Mucosa of stomach (tissue), 1 donor: ENCODE measurements at regions not wholly inside any gene's neighbourhood (a gene's known extent, or its start where the extent isn't known, plus 50 kb on each side); places are given as distances from the start of the nearest gene placed in this dataset.

Source experiments
- H3K27me3 ChIP-seq: one replicate; pipeline ENCODE4 v1.7.0; 2013; ENCODE audit warnings: mild to moderate bottlenecking, low read length; ENCODE audit not compliant: control insufficient read depth, insufficient read depth
- H3K36me3 ChIP-seq: one replicate; pipeline ENCODE4 v1.7.0; 2013; ENCODE audit warnings: low read length; ENCODE audit not compliant: control insufficient read depth, insufficient read depth
- H3K4me1 ChIP-seq: one replicate; pipeline ENCODE4 v1.7.0; 2013; ENCODE audit warnings: mild to moderate bottlenecking, low read length; ENCODE audit not compliant: control insufficient read depth, insufficient read depth
- H3K4me3 ChIP-seq: one replicate; pipeline ENCODE4 v1.7.0; 2013; ENCODE audit warnings: low read length
- H3K9ac ChIP-seq: one replicate; pipeline ENCODE4 v1.7.0; 2013; ENCODE audit warnings: mild to moderate bottlenecking, low read length, moderate library complexity
- H3K9me3 ChIP-seq: one replicate; pipeline ENCODE4 v1.7.0; 2013; ENCODE audit warnings: mild to moderate bottlenecking, low read length, moderate library complexity; ENCODE audit not compliant: control insufficient read depth
- donor health status: Pancreatic carcinoma.

DNA sequence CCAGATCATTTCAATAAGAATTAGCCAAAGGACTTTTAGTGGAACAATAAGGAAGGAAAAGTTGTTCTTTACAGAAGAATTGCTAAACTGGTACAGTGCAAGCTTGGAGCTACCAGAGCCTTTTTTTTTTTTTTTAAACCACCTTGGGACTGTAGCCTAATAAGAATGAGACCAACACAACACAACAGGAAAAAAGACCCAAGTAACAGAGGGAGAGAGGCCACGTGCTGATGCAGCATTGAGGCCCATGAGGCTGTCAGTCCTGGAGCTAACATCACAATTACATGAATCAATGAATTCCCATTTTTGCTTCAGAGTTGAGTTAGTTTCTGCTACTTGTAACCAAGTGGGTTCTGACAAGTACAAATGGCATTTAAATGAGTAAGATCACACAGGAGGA is 149.0 kb upstream of the EEA1 start:
- no peak overlapping the region for H3K9ac ChIP-seq

DNA sequence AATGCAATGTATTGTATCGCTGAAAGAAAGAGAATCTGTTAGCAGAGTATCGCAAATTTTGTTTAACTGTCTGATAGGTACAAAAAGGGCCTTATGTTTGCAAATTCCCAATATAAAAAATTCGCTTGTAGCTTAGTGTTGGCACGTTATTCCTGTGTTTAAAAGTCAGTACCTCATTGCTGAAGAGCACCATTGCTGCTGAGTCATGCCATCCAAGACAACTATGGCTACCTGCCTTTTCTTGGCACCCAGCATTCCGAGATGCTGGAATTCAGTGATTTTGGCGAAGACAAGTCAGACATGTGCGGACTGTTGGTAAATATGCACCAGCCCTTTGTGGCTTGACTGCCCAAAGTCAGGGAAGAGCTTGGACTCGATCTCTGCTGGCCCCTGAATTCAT is 149.5 kb upstream of the EEA1 start:
- Histone ChIP-seq H3K9ac (no peak overlapping the region), H3K4me3 (no peak overlapping the region), H3K27me3 (no peaks in the 10 kb centered on the region), H3K4me1 (no peaks in the 10 kb centered on the region), H3K9me3 (no peaks in the 10 kb centered on the region), H3K36me3 (no peaks in the 10 kb centered on the region)

More for the DNA sequence above, 149.0 kb upstream of the EEA1 start:
- Histone ChIP-seq H3K36me3 (no peaks in the 10 kb centered on the region), H3K4me1 (no peaks in the 10 kb centered on the region), H3K4me3 (no peak overlapping the region), H3K27me3 (no peaks in the 10 kb centered on the region), H3K9me3 (no peaks in the 10 kb centered on the region)

DNA sequence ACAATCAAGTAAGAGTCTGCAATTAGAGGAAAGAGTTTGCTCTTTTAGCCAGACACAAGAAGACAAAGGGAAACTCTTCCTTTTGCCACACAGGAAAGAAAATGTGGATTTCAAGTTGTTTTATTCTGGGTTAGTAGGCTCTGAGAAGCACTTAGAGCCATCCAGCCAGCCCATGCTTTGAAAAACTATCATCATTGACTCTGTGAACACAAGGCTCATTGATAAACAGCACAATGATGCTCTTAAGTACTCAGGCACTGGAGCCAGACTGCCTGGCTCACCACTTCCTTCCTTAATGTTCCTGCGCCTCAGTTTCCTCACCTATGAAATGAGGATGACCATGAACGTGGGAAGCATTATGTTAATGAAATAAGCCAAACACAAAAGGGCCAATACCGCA is 150.2 kb upstream of the EEA1 start:
- H3K4me1 ChIP-seq, result no peaks in the 10 kb centered on the region
- H3K4me3 ChIP-seq, result no peak overlapping the region
- H3K9ac ChIP-seq, result no peak overlapping the region
- H3K9me3 ChIP-seq, result no peaks in the 10 kb centered on the region
- H3K27me3 ChIP-seq, result no peaks in the 10 kb centered on the region
- H3K36me3 ChIP-seq, result no peaks in the 10 kb centered on the region

DNA sequence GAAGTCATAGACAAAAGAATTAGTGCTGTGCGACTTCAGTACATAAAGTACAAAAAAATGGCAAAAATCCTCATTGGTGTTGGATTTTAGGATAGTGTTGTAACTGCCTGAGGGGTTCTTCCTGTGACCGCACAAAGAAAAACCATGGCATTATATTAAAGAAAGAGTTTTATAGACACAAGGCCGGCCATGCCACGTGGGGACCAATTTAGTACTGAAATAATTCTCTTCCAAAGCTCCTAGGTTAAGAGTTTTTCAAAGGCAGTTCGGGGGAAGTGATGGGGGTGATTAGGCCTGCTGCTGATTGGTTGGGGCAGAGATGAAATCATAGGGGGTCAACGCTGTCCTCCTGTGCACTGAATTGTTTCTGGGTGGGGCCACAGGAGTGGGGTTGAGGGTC is 150.9 kb upstream of the EEA1 start:
- Histone ChIP-seq H3K36me3 (no peaks in the 10 kb centered on the region), H3K9ac (no peak overlapping the region), H3K4me1 (no peaks in the 10 kb centered on the region), H3K4me3 (no peak overlapping the region), H3K9me3 (no peaks in the 10 kb centered on the region), H3K27me3 (no peaks in the 10 kb centered on the region)

DNA sequence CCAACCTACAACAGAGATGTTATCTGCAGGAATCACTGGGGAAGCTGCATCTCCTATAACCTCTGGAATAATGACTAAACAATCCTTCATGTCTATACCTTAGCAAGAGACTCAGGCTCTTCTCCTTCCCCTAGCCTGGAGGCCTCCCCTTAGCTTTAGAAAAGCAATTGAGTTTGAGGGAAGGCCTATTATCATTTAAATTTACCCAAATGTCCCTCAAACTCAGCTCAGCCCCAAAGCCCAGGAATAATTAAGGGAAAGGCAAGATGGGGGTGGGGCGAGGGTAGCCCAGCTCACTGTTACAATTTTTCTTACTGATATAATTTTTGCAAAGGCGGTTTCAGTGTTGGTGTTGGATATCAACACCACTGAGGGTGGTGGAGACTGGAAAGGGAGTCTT is 151.4 kb upstream of the EEA1 start:
- no peaks in the 10 kb centered on the region for H3K36me3 ChIP-seq
- no peaks in the 10 kb centered on the region for H3K4me1 ChIP-seq
- H3K9me3 ChIP-seq, result no peaks in the 10 kb centered on the region
- no peak overlapping the region for H3K4me3 ChIP-seq
- no peaks in the 10 kb centered on the region for H3K27me3 ChIP-seq
- no peak overlapping the region for H3K9ac ChIP-seq

DNA sequence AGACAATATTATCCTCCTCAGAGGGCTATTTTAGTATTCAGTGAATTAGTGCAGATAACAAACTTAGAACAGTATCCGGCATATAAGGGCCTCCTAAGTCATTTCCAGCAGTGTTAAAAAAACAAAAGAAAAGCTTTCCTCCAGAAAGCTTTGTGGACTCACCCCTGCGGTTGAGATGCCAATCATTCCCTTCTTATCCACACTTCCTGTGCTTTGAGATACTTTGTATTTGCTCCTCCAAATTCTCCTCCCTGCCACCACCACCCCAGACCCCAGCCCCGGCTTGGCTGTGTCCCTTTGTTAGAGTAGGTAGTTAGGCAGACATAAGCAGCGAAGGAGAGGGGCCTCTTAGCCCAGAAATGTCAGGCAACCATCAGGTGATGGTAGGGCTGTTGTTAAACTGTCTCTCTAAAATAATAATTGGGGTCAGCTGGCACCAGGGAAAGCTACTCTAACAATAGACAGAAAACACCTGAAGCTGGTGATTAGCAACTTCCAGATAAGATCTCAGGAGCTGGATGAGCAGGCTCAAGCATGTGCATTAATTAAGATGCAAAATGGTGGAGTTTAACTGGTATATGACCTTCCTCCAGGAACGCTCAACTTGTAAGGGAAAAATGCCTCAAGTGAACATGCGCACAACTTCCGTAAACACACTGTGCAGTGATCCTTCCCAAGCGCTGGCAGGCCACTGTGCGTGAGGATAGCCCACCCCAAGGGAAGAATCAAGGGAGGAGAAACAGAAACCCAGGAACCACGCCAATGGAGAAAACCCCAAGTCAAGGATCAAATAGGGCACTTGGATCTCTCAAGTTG is 152.1 kb upstream of the EEA1 start:
- no peaks in the 10 kb centered on the region for H3K9me3 ChIP-seq
- no peaks in the 10 kb centered on the region for H3K27me3 ChIP-seq
- no peak overlapping the region for H3K9ac ChIP-seq
- H3K4me3 ChIP-seq, result no peak overlapping the region
- no peaks in the 10 kb centered on the region for H3K4me1 ChIP-seq
- no peaks in the 10 kb centered on the region for H3K36me3 ChIP-seq

DNA sequence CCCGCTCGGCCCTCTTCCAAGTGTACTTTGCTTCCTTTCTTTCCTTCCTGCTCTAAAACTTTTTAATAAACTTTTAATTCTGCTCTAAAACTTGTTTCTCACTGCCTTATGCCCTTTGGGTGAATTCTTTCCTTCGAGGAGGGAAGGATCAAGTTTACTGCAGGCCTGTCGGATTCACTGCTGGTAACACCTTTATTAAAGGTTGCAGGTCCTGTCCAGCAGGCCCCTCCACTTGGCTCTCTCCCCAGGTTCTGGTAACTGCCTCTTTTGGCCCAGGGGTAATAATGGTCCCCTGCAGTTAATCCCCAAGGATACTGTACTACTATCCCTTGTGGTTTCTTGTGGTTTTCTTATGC is 152.7 kb upstream of the EEA1 start:
- Histone ChIP-seq H3K27me3 (no peaks in the 10 kb centered on the region), H3K4me1 (no peaks in the 10 kb centered on the region), H3K9me3 (no peaks in the 10 kb centered on the region), H3K36me3 (no peaks in the 10 kb centered on the region), H3K4me3 (no peak overlapping the region), H3K9ac (no peak overlapping the region)

DNA sequence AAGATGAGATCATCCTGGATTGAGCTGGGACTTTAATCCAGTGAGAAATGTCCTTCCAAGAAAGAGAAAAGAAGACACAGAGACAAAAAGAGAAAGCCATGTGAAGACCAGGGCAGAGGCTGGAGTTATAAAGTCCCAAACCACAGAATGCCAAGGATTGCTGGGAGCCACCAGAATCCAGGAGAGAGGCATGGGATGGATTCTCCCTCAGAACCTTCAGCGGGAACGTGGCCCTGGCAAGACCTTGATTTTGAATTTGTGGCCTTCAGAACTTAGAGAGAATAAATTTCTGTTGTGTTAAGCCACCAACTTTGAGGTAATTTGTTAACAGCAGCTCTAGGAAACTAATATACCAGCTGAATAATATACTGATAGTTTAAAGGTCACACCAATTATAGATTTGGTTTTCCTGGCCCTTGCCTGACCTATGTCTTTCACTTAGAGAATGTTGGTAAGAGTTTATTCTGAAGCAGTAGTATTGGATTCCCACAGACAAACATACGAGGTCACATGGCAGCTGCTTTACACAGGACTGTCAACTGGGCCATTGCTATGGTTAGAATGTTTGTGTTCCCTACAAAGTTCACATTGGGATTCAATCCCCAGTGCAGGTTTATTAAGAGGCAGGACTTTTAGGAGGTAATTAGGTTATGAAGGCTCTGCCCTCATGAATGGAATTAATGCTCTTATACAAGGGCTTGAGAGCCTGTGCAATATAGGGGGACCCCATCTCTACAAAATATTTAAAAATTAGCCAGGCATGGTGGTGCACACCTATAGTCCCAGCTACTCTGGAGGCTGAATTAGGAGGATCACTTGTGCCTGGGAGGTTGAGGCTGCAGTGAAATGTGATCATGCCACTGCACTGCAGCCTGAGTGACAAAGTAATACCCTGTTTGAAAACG is 156.5 kb upstream of the EEA1 start:
- Histone ChIP-seq H3K36me3 (no peaks in the 10 kb centered on the region), H3K9me3 (no peaks in the 10 kb centered on the region), H3K27me3 (no peaks in the 10 kb centered on the region), H3K4me3 (no peak overlapping the region), H3K9ac (no peak overlapping the region), H3K4me1 (peaks cover 7% of the 10 kb centered on the region)

DNA sequence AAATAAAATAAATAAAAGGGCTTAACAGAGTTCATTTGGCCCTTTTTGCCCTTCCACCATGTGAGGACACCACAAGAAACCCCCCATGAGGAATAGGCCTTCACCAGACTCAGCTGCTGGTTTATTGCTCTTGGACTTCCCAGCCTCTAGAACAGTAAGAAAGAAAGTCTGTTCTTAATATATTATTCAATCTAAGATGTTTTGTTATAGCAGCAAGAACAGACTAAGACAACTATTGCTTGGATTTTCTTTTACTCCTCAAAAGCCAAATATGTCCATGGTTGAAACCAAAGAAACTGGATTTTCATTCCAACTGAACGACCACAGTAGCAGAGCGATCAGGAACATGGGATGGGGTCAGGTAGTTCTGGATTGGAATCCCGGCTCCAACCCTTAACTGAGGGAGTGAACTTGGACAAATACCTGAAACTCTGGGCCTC is 157.2 kb upstream of the EEA1 start:
- no peaks in the 10 kb centered on the region for H3K36me3 ChIP-seq
- H3K27me3 ChIP-seq, result no peaks in the 10 kb centered on the region
- H3K4me3 ChIP-seq, result no peak overlapping the region
- H3K9me3 ChIP-seq, result no peaks in the 10 kb centered on the region
- peaks cover 7% of the 10 kb centered on the region for H3K4me1 ChIP-seq
- H3K9ac ChIP-seq, result no peak overlapping the region

DNA sequence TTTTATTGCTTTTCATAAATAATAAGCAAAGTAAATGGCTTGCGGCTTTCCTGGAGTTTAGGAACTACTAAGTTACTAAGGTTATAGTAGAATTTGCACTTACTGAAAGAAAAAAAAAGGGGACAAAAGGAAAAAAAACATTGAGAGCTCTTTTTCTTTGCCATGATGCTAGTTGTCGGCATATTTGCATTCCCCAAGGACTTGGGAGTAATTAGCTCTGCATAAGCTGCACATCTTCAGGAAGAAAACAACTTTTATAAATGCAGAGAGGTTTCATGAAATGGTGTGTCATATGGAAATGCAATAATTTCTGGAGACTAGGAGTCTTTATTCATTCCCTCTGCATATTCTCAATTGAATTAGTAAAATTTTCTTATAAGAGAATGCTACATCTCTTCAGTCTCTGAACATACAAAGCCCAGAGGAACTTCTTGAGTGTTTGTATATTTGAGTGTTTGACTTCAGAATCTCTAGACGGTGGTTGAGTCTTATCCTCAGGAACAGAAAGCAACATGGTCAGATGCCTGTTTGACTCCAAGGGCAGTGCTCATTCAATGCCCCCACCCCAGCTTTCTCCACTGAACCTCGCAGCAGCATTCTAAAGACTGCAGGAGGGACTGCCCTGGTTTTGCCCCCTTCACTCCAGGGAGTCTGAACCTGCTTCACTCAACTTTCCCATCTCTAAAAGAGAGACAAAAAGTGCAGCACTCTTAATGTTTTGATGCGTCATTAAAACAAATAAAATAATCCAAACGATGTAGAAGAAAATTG is 158.9 kb upstream of the EEA1 start:
- Histone ChIP-seq H3K4me3 (no peak overlapping the region), H3K36me3 (no peaks in the 10 kb centered on the region), H3K27me3 (no peaks in the 10 kb centered on the region), H3K9me3 (no peaks in the 10 kb centered on the region), H3K4me1 (peaks cover 7% of the 10 kb centered on the region), H3K9ac (no peak overlapping the region)

DNA sequence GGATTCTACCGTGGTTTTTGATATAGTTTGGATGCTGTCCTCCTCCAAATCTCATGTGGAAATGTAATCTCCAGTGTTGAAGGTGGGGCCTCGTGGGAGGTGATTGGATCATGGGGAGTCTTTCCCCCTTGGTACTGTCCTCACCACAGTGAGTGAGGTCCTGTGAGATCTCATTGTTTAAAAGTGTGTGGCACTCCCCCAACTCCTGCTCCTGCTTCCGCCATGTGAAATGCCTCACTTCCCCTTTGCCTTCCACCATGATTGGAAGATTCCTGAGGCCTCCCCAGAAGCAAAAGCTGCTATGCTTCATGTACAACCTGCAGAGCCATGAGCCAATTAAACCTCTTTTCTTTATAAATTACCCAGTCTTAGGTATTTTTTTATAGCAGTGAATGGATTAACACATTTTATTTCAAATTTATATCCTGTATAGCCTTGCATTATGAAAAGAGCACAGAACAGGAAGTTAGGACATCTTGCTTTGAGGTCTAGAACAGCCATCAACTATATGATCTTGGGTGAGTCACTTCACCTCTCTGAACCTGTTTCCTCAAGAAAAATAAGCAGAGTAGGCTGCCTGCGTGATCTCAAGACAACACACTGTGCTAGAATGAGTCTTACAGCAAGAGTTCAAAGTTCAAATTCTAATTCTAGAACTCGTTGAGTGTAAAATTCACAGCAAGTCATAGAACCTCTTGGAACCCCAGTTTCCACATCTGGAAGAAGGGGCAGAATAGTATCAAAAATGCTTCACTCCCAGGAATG is 160.9 kb upstream of the EEA1 start:
- Histone ChIP-seq H3K9ac (no peak overlapping the region), H3K4me1 (peaks cover 7% of the 10 kb centered on the region)

More for the DNA sequence above, 160.9 kb upstream of the EEA1 start:
- H3K36me3 ChIP-seq, result no peaks in the 10 kb centered on the region
- no peaks in the 10 kb centered on the region for H3K27me3 ChIP-seq
- no peak overlapping the region for H3K4me3 ChIP-seq
- H3K9me3 ChIP-seq, result no peaks in the 10 kb centered on the region
